ENCODE measurements at regions not wholly inside any gene's neighbourhood (a gene's known extent, or its start where the extent isn't known, plus 50 kb on each side); places are given as distances from the start of the nearest gene placed in this dataset.

- TF ChIP-seq POLR2A (IDR thresholded peaks at IDR 0.05) (no peak), CTCF (IDR thresholded peaks at IDR 0.05) (no peak)
Measured at GRCh38 chr10:121015916-121016315, 164.8 kb downstream of the WDR11 start.

Measured in thyroid gland (tissue), 4 donors.